ENCODE measurements at regions not wholly inside any gene's neighbourhood (a gene's known extent, or its start where the extent isn't known, plus 50 kb on each side); places are given as distances from the start of the nearest gene placed in this dataset.

- Histone ChIP-seq H3K9me2 (replicated peaks; ENCODE audit: control insufficient read depth, low read length) (no peaks in the 10 kb centered on the region), H3K36me3 (ENCODE audit: control insufficient read depth, low read length) (no peaks in the 10 kb centered on the region), H3K27me3 (ENCODE audit: control insufficient read depth, low read length) (no peaks in the 10 kb centered on the region), H3K4me3 (ENCODE audit: low read length) (no peak overlapping the region), H3K79me2 (ENCODE audit: control insufficient read depth, low read length) (no peaks in the 10 kb centered on the region), H3K4me1 (ENCODE audit: control insufficient read depth, low read length) (no peaks in the 10 kb centered on the region), H3K4me2 (ENCODE audit: low read length) (no peak overlapping the region), H3F3A (ENCODE audit: control insufficient read depth, insufficient read depth) (no peaks in the 10 kb centered on the region), H3K9me3 (ENCODE audit: control insufficient read depth, insufficient read depth, low read length) (no peaks in the 10 kb centered on the region), H4K20me1 (ENCODE audit: control insufficient read depth, insufficient read depth, low read depth, low read length) (no peaks in the 10 kb centered on the region), H3K27ac (ENCODE audit: low read depth, low read length) (no peak overlapping the region)
- no peak for TF ChIP-seq CTCF (IDR thresholded peaks at IDR 0.05; ENCODE audit: low read depth, low read length, poor library complexity, severe bottlenecking)
- no peak for TF ChIP-seq EZH2phosphoT487 (IDR thresholded peaks at IDR 0.05; ENCODE audit: borderline replicate concordance, low read length)
These were observed 333.2 kb upstream of the UMPS start for GRCh38 chr3:124397088-124397487.

GRCh38 chr3:124398594-124398993, 331.7 kb upstream of the UMPS start:
- no peaks in the 10 kb centered on the region for H3K79me2 ChIP-seq (ENCODE audit: control insufficient read depth, low read length)
- H3K9me3 ChIP-seq (ENCODE audit: control insufficient read depth, insufficient read depth, low read length), result no peaks in the 10 kb centered on the region
- H3K9me2 ChIP-seq (replicated peaks; ENCODE audit: control insufficient read depth, low read length), result no peaks in the 10 kb centered on the region
- H3K36me3 ChIP-seq (ENCODE audit: control insufficient read depth, low read length), result no peaks in the 10 kb centered on the region
- no peak overlapping the region for H3K4me2 ChIP-seq (ENCODE audit: low read length)
- H4K20me1 ChIP-seq (ENCODE audit: control insufficient read depth, insufficient read depth, low read depth, low read length), result no peaks in the 10 kb centered on the region
- H3F3A ChIP-seq (ENCODE audit: control insufficient read depth, insufficient read depth), result no peaks in the 10 kb centered on the region
- H3K4me3 ChIP-seq (ENCODE audit: low read length), result no peak overlapping the region
- H3K4me1 ChIP-seq (ENCODE audit: control insufficient read depth, low read length), result no peaks in the 10 kb centered on the region
- H3K27me3 ChIP-seq (ENCODE audit: control insufficient read depth, low read length), result no peaks in the 10 kb centered on the region
- no peak overlapping the region for H3K27ac ChIP-seq (ENCODE audit: low read depth, low read length)
- TF ChIP-seq CTCF (IDR thresholded peaks at IDR 0.05; ENCODE audit: low read depth, low read length, poor library complexity, severe bottlenecking) (no peak), EZH2phosphoT487 (IDR thresholded peaks at IDR 0.05; ENCODE audit: borderline replicate concordance, low read length) (no peak)

- no peaks in the 10 kb centered on the region for H3K36me3 ChIP-seq (ENCODE audit: control insufficient read depth, low read length)
- no peak overlapping the region for H3K4me2 ChIP-seq (ENCODE audit: low read length)
- H3K27me3 ChIP-seq (ENCODE audit: control insufficient read depth, low read length), result peaks cover 4% of the 10 kb centered on the region; the same call in 1 of the 2 replicates
- no peaks in the 10 kb centered on the region for H3F3A ChIP-seq (ENCODE audit: control insufficient read depth, insufficient read depth)
- H4K20me1 ChIP-seq (ENCODE audit: control insufficient read depth, insufficient read depth, low read depth, low read length), result no peaks in the 10 kb centered on the region
- no peaks in the 10 kb centered on the region for H3K9me2 ChIP-seq (replicated peaks; ENCODE audit: control insufficient read depth, low read length)
- H3K27ac ChIP-seq (ENCODE audit: low read depth, low read length), result no peak overlapping the region
- TF ChIP-seq CTCF (IDR thresholded peaks at IDR 0.05; ENCODE audit: low read depth, low read length, poor library complexity, severe bottlenecking) (no peak), EZH2phosphoT487 (IDR thresholded peaks at IDR 0.05; ENCODE audit: borderline replicate concordance, low read length) (no peak)
- no peak overlapping the region for H3K4me3 ChIP-seq (ENCODE audit: low read length)
- no peaks in the 10 kb centered on the region for H3K79me2 ChIP-seq (ENCODE audit: control insufficient read depth, low read length)
- H3K4me1 ChIP-seq (ENCODE audit: control insufficient read depth, low read length), result no peaks in the 10 kb centered on the region
- H3K9me3 ChIP-seq (ENCODE audit: control insufficient read depth, insufficient read depth, low read length), result no peaks in the 10 kb centered on the region
These were observed 328.4 kb upstream of the UMPS start for GRCh38 chr3:124401843-124402242.

- no peak overlapping the region for H3K27ac ChIP-seq (ENCODE audit: low read depth, low read length)
- H3K4me2 ChIP-seq (ENCODE audit: low read length), result no peak overlapping the region
- no peaks in the 10 kb centered on the region for H4K20me1 ChIP-seq (ENCODE audit: control insufficient read depth, insufficient read depth, low read depth, low read length)
- peaks cover 4% of the 10 kb centered on the region; the same call in 1 of the 2 replicates for H3K27me3 ChIP-seq (ENCODE audit: control insufficient read depth, low read length)
- no peaks in the 10 kb centered on the region for H3K9me3 ChIP-seq (ENCODE audit: control insufficient read depth, insufficient read depth, low read length)
- no peaks in the 10 kb centered on the region for H3K36me3 ChIP-seq (ENCODE audit: control insufficient read depth, low read length)
- no peaks in the 10 kb centered on the region for H3F3A ChIP-seq (ENCODE audit: control insufficient read depth, insufficient read depth)
- H3K4me3 ChIP-seq (ENCODE audit: low read length), result no peak overlapping the region
- no peaks in the 10 kb centered on the region for H3K79me2 ChIP-seq (ENCODE audit: control insufficient read depth, low read length)
- H3K4me1 ChIP-seq (ENCODE audit: control insufficient read depth, low read length), result no peaks in the 10 kb centered on the region
- no peaks in the 10 kb centered on the region for H3K9me2 ChIP-seq (replicated peaks; ENCODE audit: control insufficient read depth, low read length)
- TF ChIP-seq CTCF (IDR thresholded peaks at IDR 0.05; ENCODE audit: low read depth, low read length, poor library complexity, severe bottlenecking) (no peak), EZH2phosphoT487 (IDR thresholded peaks at IDR 0.05; ENCODE audit: borderline replicate concordance, low read length) (no peak)
These were observed 327.5 kb upstream of the UMPS start for GRCh38 chr3:124402791-124403190.

Data from DOHH2 (cell line).